ENCODE measurements at regions not wholly inside any gene's neighbourhood (a gene's known extent, or its start where the extent isn't known, plus 50 kb on each side); places are given as distances from the start of the nearest gene placed in this dataset.

DNA sequence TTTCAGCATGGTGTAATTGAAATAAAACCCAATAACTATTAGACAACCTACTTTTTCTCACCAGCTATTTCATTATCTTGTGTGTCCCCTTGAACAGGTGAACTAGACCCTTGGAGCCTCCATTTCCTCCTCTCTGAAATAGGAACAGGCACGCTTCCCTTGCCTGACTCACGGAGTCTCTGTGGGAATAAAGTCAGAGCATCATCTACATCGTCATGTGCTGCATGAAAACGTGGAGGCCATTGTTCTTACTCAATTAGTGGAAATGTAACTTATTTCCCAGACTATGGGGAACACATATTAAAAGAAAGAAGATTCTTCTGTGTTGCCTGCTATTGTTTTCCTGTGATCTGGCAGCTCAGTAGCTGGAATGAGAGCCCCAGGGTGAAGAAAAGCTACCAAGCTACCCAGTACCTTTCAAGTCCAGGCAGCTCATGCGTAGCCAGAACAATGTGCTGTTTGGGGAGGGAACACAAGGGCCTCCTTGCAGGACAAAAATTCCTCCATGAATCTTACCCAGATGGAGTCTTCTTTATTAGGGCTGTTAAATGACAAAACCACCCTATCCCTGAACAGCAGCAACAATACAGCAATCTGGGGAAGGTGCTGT is 59.8 kb downstream of the SOX11 start:
- Mint-ChIP-seq H3K9me3 (peaks cover 1% of the 10 kb centered on the region), H3K27me3 (peaks cover 3% of the 10 kb centered on the region), H3K36me3 (no peaks in the 10 kb centered on the region), H3K27ac (no peak overlapping the region), H3K4me1 (no peaks in the 10 kb centered on the region), H3K4me3 (no peak overlapping the region)
- DNase-seq (ENCODE audit: low spot score in 2 of 2) (no peak), ATAC-seq (ENCODE audit: low read depth) (no peak)

DNA sequence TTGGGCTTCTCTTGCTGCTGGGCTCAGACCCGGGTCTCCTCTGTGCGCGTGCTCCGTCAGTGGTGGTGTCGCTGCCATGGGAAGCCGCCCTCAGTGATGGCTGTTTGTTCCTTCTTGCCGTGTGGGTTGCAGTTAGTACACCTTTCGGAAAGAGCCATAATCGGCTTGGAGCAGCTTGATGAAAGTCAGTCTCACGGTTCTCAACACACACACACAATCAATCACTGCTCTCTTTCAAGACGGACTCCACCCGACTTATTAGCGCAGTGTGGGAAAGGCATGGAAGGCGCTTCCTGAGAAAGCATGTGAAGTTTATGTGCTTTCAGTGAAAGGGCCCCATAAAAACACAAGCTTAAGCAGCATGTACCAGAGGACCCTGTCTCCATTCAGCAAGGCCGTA is 64.1 kb downstream of the SOX11 start:
- DNase-seq (ENCODE audit: low spot score in 2 of 2) (no peak), ATAC-seq (ENCODE audit: low read depth) (no peak)
- Mint-ChIP-seq H3K4me1 (no peaks in the 10 kb centered on the region), H3K36me3 (no peaks in the 10 kb centered on the region), H3K27me3 (peaks cover 3% of the 10 kb centered on the region), H3K9me3 (no peaks in the 10 kb centered on the region), H3K27ac (no peak overlapping the region), H3K4me3 (no peak overlapping the region)

DNA sequence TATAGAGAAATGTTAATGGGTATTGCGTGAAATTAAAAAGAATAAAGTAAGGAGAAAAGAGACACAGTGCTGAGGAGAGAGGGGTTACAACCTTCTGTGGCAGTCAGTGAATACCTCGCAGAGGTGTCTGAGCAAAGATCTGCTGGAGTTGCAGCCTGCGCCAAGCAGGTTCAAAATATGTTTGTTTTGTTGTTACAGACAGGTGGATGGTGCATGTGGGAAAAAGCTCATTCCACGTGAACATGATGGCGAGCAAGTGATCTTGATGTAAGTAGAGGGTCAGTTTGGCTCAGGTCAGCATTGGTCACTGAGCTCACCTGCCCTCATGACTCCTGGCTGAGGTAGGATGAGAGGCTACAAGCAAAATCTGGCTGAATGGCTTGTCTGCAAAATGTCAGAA is 66.2 kb downstream of the SOX11 start:
- H3K4me3 Mint-ChIP-seq, result no peak overlapping the region
- no peak for DNase-seq (ENCODE audit: low spot score in 2 of 2)
- H3K27me3 Mint-ChIP-seq, result peaks cover 3% of the 10 kb centered on the region
- H3K4me1 Mint-ChIP-seq, result no peaks in the 10 kb centered on the region
- no peak for ATAC-seq (ENCODE audit: low read depth)
- no peaks in the 10 kb centered on the region for H3K36me3 Mint-ChIP-seq
- H3K9me3 Mint-ChIP-seq, result peaks cover 2% of the 10 kb centered on the region
- no peak overlapping the region for H3K27ac Mint-ChIP-seq

DNA sequence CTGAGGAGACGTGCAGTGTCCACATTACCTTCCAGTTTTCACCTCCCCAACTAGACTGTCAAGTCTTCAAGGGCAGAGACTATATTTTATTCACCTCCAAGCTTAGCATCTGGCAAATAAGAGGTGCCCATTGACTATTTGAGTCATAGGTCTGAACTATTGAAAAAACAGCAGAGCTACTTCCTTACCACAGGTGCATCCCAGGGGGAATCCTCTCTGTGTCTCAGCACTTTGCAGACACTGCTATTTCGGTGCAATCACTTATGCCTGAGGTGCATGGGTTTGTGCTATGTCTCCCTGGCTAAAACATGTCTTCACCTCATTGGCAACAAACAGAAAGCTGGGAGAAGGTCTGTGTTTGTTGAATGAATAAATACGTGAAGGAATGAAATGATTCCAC is 67.8 kb downstream of the SOX11 start:
- DNase-seq (ENCODE audit: low spot score in 2 of 2) (no peak), ATAC-seq (ENCODE audit: low read depth) (no peak)
- no peak overlapping the region for H3K4me3 Mint-ChIP-seq
- H3K27ac Mint-ChIP-seq, result no peak overlapping the region
- H3K9me3 Mint-ChIP-seq, result peaks cover 2% of the 10 kb centered on the region
- peaks cover 3% of the 10 kb centered on the region for H3K27me3 Mint-ChIP-seq
- no peaks in the 10 kb centered on the region for H3K4me1 Mint-ChIP-seq
- no peaks in the 10 kb centered on the region for H3K36me3 Mint-ChIP-seq

DNA sequence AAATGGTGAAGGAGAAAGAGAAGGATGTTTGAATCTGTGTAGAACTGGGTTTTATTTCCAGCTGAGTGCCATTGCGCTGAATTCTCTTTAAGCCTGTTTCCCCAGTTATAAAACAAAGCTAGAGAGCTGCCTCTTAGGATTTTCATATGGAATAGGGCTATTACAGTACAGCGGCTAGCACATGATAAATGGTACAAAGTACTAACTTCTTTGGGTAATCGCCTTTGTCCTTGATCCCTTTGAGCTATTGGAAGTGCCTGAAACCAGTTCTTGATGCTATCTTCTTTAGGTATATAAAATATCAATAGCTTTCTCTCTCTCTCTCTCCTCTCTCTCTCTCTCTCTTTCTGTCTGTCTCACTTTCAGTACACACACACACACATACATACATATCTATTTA is 71.3 kb downstream of the SOX11 start:
- H3K9me3 Mint-ChIP-seq, result peaks cover 3% of the 10 kb centered on the region
- ATAC-seq (ENCODE audit: low read depth), result no peak
- no peak overlapping the region for H3K4me3 Mint-ChIP-seq
- peaks cover 3% of the 10 kb centered on the region for H3K4me1 Mint-ChIP-seq
- no peaks in the 10 kb centered on the region for H3K27me3 Mint-ChIP-seq
- H3K27ac Mint-ChIP-seq, result no peak overlapping the region
- no peaks in the 10 kb centered on the region for H3K36me3 Mint-ChIP-seq
- no peak for DNase-seq (ENCODE audit: low spot score in 2 of 2)

DNA sequence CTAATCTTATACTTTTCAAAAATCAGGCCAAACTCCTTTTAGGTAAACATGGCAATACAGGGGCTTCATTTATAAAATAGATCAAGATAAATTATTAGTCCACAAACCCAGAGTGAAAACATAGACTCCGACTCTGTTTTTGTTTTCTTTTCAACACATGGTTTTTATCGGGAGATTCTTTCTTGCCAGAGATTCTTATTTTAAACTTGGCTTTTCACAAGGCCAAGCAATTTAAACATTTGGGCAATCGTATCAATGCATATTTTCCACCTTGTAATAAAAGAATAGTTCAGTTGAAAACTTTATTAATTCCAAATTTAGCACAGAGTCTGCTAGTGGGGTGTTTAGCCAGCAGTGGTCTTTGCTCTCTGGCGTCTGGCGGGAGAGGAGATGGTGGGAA is 71.9 kb downstream of the SOX11 start:
- H3K27me3 Mint-ChIP-seq, result peaks cover 2% of the 10 kb centered on the region
- DNase-seq (ENCODE audit: low spot score in 2 of 2) (no peak), ATAC-seq (ENCODE audit: low read depth) (no peak)
- peaks cover 4% of the 10 kb centered on the region for H3K9me3 Mint-ChIP-seq
- H3K4me1 Mint-ChIP-seq, result peaks cover 4% of the 10 kb centered on the region
- H3K4me3 Mint-ChIP-seq, result no peak overlapping the region
- H3K27ac Mint-ChIP-seq, result no peak overlapping the region
- H3K36me3 Mint-ChIP-seq, result no peaks in the 10 kb centered on the region

DNA sequence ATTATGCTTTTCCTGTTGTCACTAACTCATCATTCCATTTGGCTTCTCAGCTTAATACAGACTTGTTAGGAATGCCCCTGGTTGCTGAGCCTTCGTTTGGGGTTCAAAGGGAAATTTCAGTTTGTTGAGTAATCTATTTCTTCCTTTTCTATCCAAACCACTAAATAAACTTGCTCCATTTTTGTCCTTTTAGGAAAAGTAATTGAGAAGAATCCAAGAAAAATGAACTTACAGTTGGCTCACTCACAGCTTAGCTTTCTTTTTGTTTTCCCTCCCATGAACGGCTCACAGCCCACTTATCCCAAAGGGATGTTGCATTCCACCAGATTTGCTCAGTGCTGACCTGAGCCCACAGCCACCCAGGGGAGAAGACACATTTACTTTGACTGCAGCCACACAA is 73.9 kb downstream of the SOX11 start:
- Mint-ChIP-seq H3K4me1 (peaks cover 4% of the 10 kb centered on the region), H3K27ac (no peak overlapping the region), H3K36me3 (no peaks in the 10 kb centered on the region), H3K4me3 (no peak overlapping the region), H3K27me3 (peaks cover 2% of the 10 kb centered on the region), H3K9me3 (peaks cover 5% of the 10 kb centered on the region)
- DNase-seq (ENCODE audit: low spot score in 2 of 2), result no peak
- no peak for ATAC-seq (ENCODE audit: low read depth)

DNA sequence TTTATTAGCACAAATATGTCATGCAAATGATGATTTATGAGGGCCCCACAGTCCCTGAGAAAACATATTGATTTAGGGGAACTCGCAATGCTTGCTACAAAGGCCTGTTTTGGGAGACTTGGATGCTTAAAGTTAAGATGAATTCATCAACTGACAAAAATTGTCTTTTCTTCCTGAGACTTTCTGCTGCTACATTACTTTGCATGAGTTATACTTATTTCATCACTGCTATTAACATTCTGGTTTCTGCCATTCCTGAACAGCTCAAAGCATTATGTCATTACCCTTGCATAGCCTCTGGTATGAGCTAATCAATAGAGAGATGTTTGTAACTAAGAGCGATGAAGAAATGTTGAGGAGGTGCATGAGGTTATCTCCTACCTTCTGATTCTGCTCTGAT is 74.4 kb downstream of the SOX11 start:
- Mint-ChIP-seq H3K27me3 (peaks cover 2% of the 10 kb centered on the region), H3K36me3 (no peaks in the 10 kb centered on the region), H3K4me1 (peaks cover 4% of the 10 kb centered on the region), H3K9me3 (peaks cover 5% of the 10 kb centered on the region), H3K27ac (no peak overlapping the region), H3K4me3 (no peak overlapping the region)
- no peak for ATAC-seq (ENCODE audit: low read depth)
- no peak for DNase-seq (ENCODE audit: low spot score in 2 of 2)

DNA sequence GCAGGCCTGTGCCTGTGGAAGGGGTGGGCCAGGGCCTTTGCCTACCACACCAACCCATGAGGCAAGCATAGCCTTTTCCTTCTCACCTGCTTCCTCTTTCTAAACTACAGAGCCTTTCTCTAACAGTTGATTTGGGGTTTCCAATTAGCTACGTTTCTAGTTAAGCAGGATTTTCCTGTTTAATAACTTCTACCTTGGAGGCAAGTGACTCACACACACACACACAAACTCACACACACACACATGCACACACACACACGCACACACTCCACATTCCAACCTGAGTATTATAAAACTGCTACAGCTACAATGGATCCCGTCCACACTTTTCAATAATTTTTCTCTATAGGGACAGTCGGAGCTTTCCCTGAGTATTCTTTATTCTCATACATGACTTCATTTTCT is 84.9 kb downstream of the SOX11 start:
- H3K4me3 Mint-ChIP-seq, result no peak overlapping the region
- H3K9me3 Mint-ChIP-seq, result peaks cover 2% of the 10 kb centered on the region
- H3K4me1 Mint-ChIP-seq, result no peaks in the 10 kb centered on the region

DNA sequence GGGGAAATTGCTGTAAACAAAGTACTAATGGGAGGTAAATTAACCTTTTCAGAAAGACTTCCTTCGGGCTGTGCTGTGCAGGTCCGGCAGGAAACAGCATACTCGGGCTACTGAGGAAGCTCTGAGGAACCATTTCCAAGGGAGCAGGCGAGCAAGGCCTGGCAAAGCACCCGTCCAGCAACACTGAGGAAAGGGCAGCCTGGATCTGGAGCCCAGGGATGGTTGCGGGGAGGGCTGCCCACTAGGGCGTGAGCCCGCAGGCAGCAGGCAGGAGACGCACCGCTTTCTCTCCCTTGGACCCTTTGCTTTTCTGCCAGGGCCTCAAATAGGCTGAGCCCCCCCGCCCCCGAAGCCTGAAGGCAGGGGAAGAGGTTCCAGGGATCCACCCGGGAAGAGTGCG is 89.5 kb downstream of the SOX11 start:
- H3K27me3 Mint-ChIP-seq, result peaks cover 1% of the 10 kb centered on the region
- H3K36me3 Mint-ChIP-seq, result no peaks in the 10 kb centered on the region
- DNase-seq (ENCODE audit: low spot score in 2 of 2) (no peak), ATAC-seq (ENCODE audit: low read depth) (no peak)
- peaks cover 7% of the 10 kb centered on the region for H3K9me3 Mint-ChIP-seq
- H3K4me3 Mint-ChIP-seq, result no peak overlapping the region
- no peak overlapping the region for H3K27ac Mint-ChIP-seq
- no peaks in the 10 kb centered on the region for H3K4me1 Mint-ChIP-seq

More for the DNA sequence above, 84.9 kb downstream of the SOX11 start:
- H3K27ac Mint-ChIP-seq, result no peak overlapping the region
- DNase-seq (ENCODE audit: low spot score in 2 of 2) (no peak), ATAC-seq (ENCODE audit: low read depth) (no peak)
- H3K27me3 Mint-ChIP-seq, result peaks cover 1% of the 10 kb centered on the region
- no peaks in the 10 kb centered on the region for H3K36me3 Mint-ChIP-seq

DNA sequence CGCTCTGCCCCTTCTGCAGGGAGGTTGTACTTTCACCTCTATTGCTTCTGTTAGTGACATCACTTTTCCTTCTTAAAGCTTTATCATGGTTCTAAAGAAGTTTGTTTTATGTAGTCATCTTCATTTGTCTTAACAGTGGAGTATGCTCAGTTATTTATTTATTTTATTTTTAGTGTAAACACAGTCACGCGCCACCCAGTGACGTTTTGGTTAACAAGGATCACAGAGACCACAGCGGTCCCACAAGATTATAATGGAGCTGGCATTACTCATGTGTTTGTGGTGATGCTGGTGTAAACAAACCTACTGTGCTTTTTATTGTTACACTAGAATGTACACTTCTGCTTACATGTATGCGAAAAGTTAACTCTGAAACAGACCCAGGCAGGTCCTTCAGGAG is 89.9 kb downstream of the SOX11 start:
- Mint-ChIP-seq H3K27me3 (peaks cover 1% of the 10 kb centered on the region), H3K4me1 (no peaks in the 10 kb centered on the region), H3K4me3 (no peak overlapping the region), H3K27ac (no peak overlapping the region), H3K36me3 (no peaks in the 10 kb centered on the region), H3K9me3 (peaks cover 7% of the 10 kb centered on the region)
- no peak for DNase-seq (ENCODE audit: low spot score in 2 of 2)
- no peak for ATAC-seq (ENCODE audit: low read depth)

DNA sequence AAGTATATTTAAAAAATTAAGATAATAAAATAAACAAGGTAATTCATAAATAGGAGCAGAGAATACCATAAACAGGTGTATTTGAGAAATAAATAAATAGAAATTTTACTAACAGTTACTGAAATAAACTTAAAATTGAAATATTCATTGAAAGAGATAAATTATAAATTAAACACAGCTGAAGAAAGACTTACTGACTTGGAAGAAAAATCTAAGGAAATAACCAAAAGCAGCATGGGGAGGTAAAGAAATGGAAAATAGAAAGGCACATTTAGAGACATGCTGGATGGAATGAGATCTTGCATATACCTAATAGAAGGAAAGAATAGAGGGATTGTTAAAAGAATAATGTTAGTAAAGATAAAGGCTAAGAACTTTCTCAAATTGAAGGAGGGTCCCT is 96.3 kb downstream of the SOX11 start:
- no peak for DNase-seq (ENCODE audit: low spot score in 2 of 2)
- H3K36me3 Mint-ChIP-seq, result no peaks in the 10 kb centered on the region
- H3K27me3 Mint-ChIP-seq, result no peaks in the 10 kb centered on the region
- no peak overlapping the region for H3K4me3 Mint-ChIP-seq
- no peak for ATAC-seq (ENCODE audit: low read depth)
- no peak overlapping the region for H3K27ac Mint-ChIP-seq
- peaks cover 19% of the 10 kb centered on the region for H3K9me3 Mint-ChIP-seq
- H3K4me1 Mint-ChIP-seq, result no peaks in the 10 kb centered on the region

DNA sequence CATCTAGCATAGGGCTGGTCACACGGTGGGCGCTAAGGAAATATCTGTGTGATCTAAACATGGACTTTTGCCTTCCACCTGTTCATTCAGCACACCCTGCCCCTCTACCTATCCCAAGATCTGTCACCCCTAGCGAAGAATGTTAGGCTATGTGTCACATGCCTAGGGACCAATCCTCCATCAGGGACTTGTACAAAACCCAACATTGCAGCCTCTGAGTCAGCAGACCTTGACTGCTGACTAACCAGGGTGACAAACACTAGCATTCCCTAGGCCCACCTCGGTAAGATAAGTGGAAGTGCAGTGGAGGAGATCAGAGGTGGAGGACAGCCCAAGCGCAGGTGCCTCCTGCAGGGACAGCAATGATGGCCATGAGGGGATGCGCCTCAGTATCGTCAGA is 99.2 kb downstream of the SOX11 start:
- no peak for ATAC-seq (ENCODE audit: low read depth)
- Mint-ChIP-seq H3K4me3 (no peak overlapping the region), H3K36me3 (no peaks in the 10 kb centered on the region), H3K4me1 (no peaks in the 10 kb centered on the region), H3K27me3 (no peaks in the 10 kb centered on the region), H3K9me3 (peaks cover 14% of the 10 kb centered on the region), H3K27ac (no peak overlapping the region)
- DNase-seq (ENCODE audit: low spot score in 2 of 2), result no peak

DNA sequence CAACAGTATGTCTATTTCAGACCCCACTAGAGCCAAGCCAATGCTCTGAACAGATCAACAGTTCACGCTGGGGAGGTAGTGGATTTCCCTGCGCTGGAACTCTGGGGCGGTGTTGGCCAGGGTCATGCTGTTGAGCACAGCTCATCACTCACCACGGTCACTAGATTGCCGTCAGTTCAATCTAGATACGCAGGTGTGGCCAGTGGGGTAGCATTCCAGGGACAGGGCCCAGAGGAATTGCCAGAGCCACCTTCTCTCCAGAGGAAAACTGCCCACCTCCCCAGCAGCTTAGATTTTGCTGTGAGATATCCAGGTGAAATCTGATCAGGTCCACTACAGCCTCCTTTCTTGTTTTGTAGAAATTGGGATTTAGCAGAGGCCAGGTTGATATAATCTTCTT is 101.8 kb downstream of the SOX11 start:
- Mint-ChIP-seq H3K9me3 (peaks cover 9% of the 10 kb centered on the region), H3K27ac (no peak overlapping the region), H3K4me3 (no peak overlapping the region), H3K4me1 (no peaks in the 10 kb centered on the region), H3K36me3 (no peaks in the 10 kb centered on the region), H3K27me3 (no peaks in the 10 kb centered on the region)
- no peak for ATAC-seq (ENCODE audit: low read depth)
- DNase-seq (ENCODE audit: low spot score in 2 of 2), result no peak

DNA sequence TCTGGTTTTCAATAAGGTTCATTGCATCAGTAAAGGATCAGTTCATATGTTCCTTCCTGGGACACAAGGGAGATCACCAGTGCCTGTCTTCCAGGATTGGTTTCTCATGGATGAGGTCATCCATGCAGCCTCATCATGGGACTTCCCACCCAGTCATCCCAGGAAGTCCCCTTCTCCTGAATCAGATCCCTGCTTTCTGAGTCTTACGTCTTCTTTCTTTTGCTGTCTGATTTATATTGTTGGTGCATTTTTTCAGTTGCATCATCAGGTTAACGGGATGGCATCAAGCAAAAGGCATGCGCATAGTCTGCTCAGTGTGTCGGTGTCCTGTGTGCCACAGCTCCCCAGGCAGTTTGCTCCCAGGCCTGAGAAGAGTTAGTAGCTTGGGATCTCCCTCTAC is 105.9 kb downstream of the SOX11 start:
- DNase-seq (ENCODE audit: low spot score in 2 of 2) (no peak), ATAC-seq (ENCODE audit: low read depth) (no peak)
- Mint-ChIP-seq H3K4me1 (no peaks in the 10 kb centered on the region), H3K9me3 (peaks cover 5% of the 10 kb centered on the region), H3K27me3 (no peaks in the 10 kb centered on the region), H3K36me3 (no peaks in the 10 kb centered on the region), H3K27ac (no peak overlapping the region), H3K4me3 (no peak overlapping the region)

All from memory B cell (primary cell).